H1 (cell line): ENCODE measurements at regions not wholly inside any gene's neighbourhood (a gene's known extent, or its start where the extent isn't known, plus 50 kb on each side); places are given as distances from the start of the nearest gene placed in this dataset.
"Not testable (repeated sequence)": the region's sequence is repeated elsewhere in the genome, so short reads cannot be mapped to it uniquely, and the experiment has no call there.

ENCODE experiments used
- CTCF ChIA-PET: fragments of 300-600 bp; sonication (Branson Sonifier 250); formaldehyde crosslinking; loops from one replicate; lab custom pipeline; 2021; ENCODE audit not compliant: partially characterized antibody; lab: Charles Lee
- POLR2A ChIA-PET: fragments of 300-600 bp; sonication (Branson Sonifier 250); formaldehyde crosslinking; loops from one replicate; lab custom pipeline; 2021; ENCODE audit warnings: inconsistent platforms; ENCODE audit not compliant: partially characterized antibody; lab: Charles Lee
- DNase-seq, 2 experiments: peaks; one replicate each; pipeline versions ENCODE4 v3.0.0 to v3.0.0-alpha.2; 2010 to 2022; ENCODE audit warnings: low spot score in 2 of 2, low read depth in 1 of 2, mixed read lengths in 1 of 2
- FAIRE-seq: peaks from 2 replicates; lab custom pipeline; 2011; peaks lifted over from hg19 to GRCh38; lab: Jason Lieb, UNC
- H2AFZ ChIP-seq: 2 replicates; pipeline ENCODE4 v1.8.1; 2012; ENCODE audit warnings: low read length, inconsistent platforms
- H2AK5ac ChIP-seq: 2 replicates; pipeline ENCODE4 v1.6.1; 2013; ENCODE audit warnings: low read depth, low read length
- H2BK120ac ChIP-seq: replicated peaks from 2 replicates; pipeline ENCODE3; 2013; ENCODE audit warnings: low read depth, low read length, inconsistent platforms
- H2BK12ac ChIP-seq: 2 replicates; pipeline ENCODE4 v1.6.1; 2013; ENCODE audit warnings: low read depth, low read length
- H2BK15ac ChIP-seq: 2 replicates; pipeline ENCODE4 v1.6.1; 2013; ENCODE audit warnings: low read length
- H2BK20ac ChIP-seq: 2 replicates; pipeline ENCODE4 v1.6.1; 2013; ENCODE audit warnings: low read length
- H2BK5ac ChIP-seq: 2 replicates; pipeline ENCODE4 v1.6.1; 2013; ENCODE audit warnings: low read depth, low read length
- H3K14ac ChIP-seq: 2 replicates; pipeline ENCODE4 v1.6.1; 2013; ENCODE audit warnings: inconsistent platforms; ENCODE audit not compliant: insufficient read length
- H3K18ac ChIP-seq: 2 replicates; pipeline ENCODE4 v1.6.1; 2013; ENCODE audit warnings: low read length; ENCODE audit errors: extremely low read depth
- H3K23ac ChIP-seq: 2 replicates; pipeline ENCODE4 v1.6.1; 2013; ENCODE audit warnings: inconsistent platforms; ENCODE audit not compliant: insufficient read length
- H3K23me2 ChIP-seq: 2 replicates; pipeline ENCODE4 v1.6.1; 2013; ENCODE audit warnings: low read depth, low read length
- H3K27ac ChIP-seq: 2 replicates; pipeline ENCODE4 v1.6.1; 2011; ENCODE audit warnings: low read depth, low read length, inconsistent platforms
- H3K27me3 ChIP-seq, 4 experiments: replicated peaks in 1 of 4; 1 replicate in 1 of 4; 2 replicates in 3 of 4; pipeline versions ENCODE4 v1.6.1 to v1.8.1; 2011 to 2013; ENCODE audit warnings: low read length in 3 of 4, mild to moderate bottlenecking in 3 of 4, inconsistent platforms in 2 of 4, mixed read lengths in 2 of 4, moderate library complexity in 1 of 4; ENCODE audit not compliant: control insufficient read depth in 3 of 4, insufficient read depth in 3 of 4; ENCODE audit errors: extremely low read depth in 1 of 4
- H3K36me3 ChIP-seq, 4 experiments: 2 replicates each; pipeline versions ENCODE4 v1.6.1 to v1.8.1; 2011 to 2013; ENCODE audit warnings: mild to moderate bottlenecking in 4 of 4, low read length in 3 of 4, moderate library complexity in 2 of 4, control low read depth in 1 of 4, inconsistent platforms in 1 of 4; ENCODE audit not compliant: insufficient read depth in 4 of 4, control insufficient read depth in 2 of 4
- H3K4ac ChIP-seq: replicated peaks from 2 replicates; pipeline ENCODE3; 2013; ENCODE audit warnings: low read length, low read depth, mixed read lengths, inconsistent platforms; ENCODE audit not compliant: insufficient read length
- H3K4me1 ChIP-seq, 4 experiments: replicated peaks in 1 of 4; 1 replicate in 1 of 4; 2 replicates in 3 of 4; pipeline versions ENCODE4 v1.6.1 to v1.8.1; 2011 to 2013; ENCODE audit warnings: low read length in 3 of 4, inconsistent platforms in 2 of 4, mixed read lengths in 1 of 4; ENCODE audit not compliant: insufficient read depth in 4 of 4, control insufficient read depth in 3 of 4
- H3K4me2 ChIP-seq, 2 experiments: 2 replicates each; pipeline versions ENCODE4 v1.6.1 to v1.8.1; 2011 to 2013; ENCODE audit warnings: low read depth in 2 of 2, low read length in 2 of 2, control low read depth in 1 of 2, inconsistent platforms in 1 of 2, mild to moderate bottlenecking in 1 of 2; ENCODE audit not compliant: insufficient read depth in 1 of 2
- H3K4me3 ChIP-seq, 4 experiments: fragments of 200-600, 300-600 bp in 1 of 4; sonication (generic), shearing (Covaris generic), sonication (Bioruptor Twin) in 1 of 4; 2 replicates each; pipeline versions ENCODE4 v1.5.1 to v1.8.1; 2011 to 2016; ENCODE audit warnings: low read length in 4 of 4, low read depth in 3 of 4, control low read depth in 2 of 4, inconsistent platforms in 2 of 4, mild to moderate bottlenecking in 2 of 4, mixed read lengths in 1 of 4, moderate library complexity in 1 of 4; ENCODE audit not compliant: insufficient read depth in 2 of 4; ENCODE audit errors: extremely low read depth in 1 of 4
- H3K56ac ChIP-seq: replicated peaks from 2 replicates; pipeline ENCODE3; 2013; ENCODE audit warnings: low read depth, mild to moderate bottlenecking, mixed read lengths, low read length, inconsistent platforms; ENCODE audit not compliant: insufficient read length
- H3K79me1 ChIP-seq: 2 replicates; pipeline ENCODE4 v1.6.1; 2013; ENCODE audit warnings: low read depth, low read length, control low read depth
- H3K79me2 ChIP-seq, 2 experiments: 2 replicates each; pipeline versions ENCODE4 v1.6.1 to v1.8.1; 2012 to 2013; ENCODE audit warnings: low read length in 2 of 2, mild to moderate bottlenecking in 2 of 2, inconsistent platforms in 1 of 2; ENCODE audit not compliant: insufficient read depth in 2 of 2, control insufficient read depth in 1 of 2
- H3K9ac ChIP-seq, 4 experiments: replicated peaks in 1 of 4; 1 replicate in 1 of 4; 2 replicates in 3 of 4; pipeline versions ENCODE4 v1.6.1 to v1.8.1; 2011 to 2013; ENCODE audit warnings: low read depth in 3 of 4, low read length in 3 of 4, control low read depth in 2 of 4, mild to moderate bottlenecking in 2 of 4, moderate library complexity in 2 of 4, inconsistent platforms in 1 of 4; ENCODE audit errors: extremely low read depth in 1 of 4
- H3K9me3 ChIP-seq, 2 experiments: 2 replicates each; pipeline versions ENCODE4 v1.6.1 to v1.8.1; 2012 to 2013; ENCODE audit warnings: mild to moderate bottlenecking in 2 of 2, moderate library complexity in 2 of 2, control low read depth in 1 of 2, inconsistent platforms in 1 of 2, low read depth in 1 of 2, low read length in 1 of 2, mixed read lengths in 1 of 2; ENCODE audit not compliant: insufficient read depth in 2 of 2
- H4K20me1 ChIP-seq, 2 experiments: replicated peaks in 1 of 2; 2 replicates each; pipeline versions ENCODE3 to v1.8.1; 2011 to 2013; ENCODE audit warnings: inconsistent platforms in 2 of 2, low read length in 2 of 2, mild to moderate bottlenecking in 1 of 2; ENCODE audit not compliant: insufficient read depth in 2 of 2, control insufficient read depth in 1 of 2
- H4K5ac ChIP-seq: 2 replicates; pipeline ENCODE4 v1.6.1; 2013; ENCODE audit warnings: low read length, low read depth, mixed read lengths, inconsistent platforms; ENCODE audit not compliant: insufficient read length
- H4K8ac ChIP-seq: 2 replicates; pipeline ENCODE4 v1.8.0; 2013; ENCODE audit warnings: mild to moderate bottlenecking, moderate library complexity, low read length, inconsistent platforms; ENCODE audit not compliant: insufficient read depth; ENCODE audit errors: extremely low read depth
- H4K91ac ChIP-seq: replicated peaks from 2 replicates; pipeline ENCODE3; 2013; ENCODE audit warnings: low read length, mixed read lengths, inconsistent platforms; ENCODE audit not compliant: insufficient read length
- WGBS, 2 experiments: shearing (Covaris generic) in 1 of 2; methylation state at CpG; one replicate each; pipeline versions ENCODE4 v1.1.6 to v1.1.7; 2013 to 2015; ENCODE audit warnings: low lambda C conversion rate in 2 of 2, mixed read lengths in 2 of 2, inconsistent platforms in 1 of 2, low coverage in 1 of 2, missing lambda C conversion rate in 1 of 2; ENCODE audit not compliant: insufficient replicate concordance in 2 of 2, insufficient coverage in 1 of 2, insufficient read length in 1 of 2; ENCODE audit errors: extremely low coverage in 1 of 2, missing lambda C conversion rate in 1 of 2; 5-methylcytosine and 5-hydroxymethylcytosine counted together

GRCh38 chr1:76740956-76741355 lies 126.3 kb upstream of the ST6GALNAC5 start:
- H3K9me3 ChIP-seq, H2AK5ac ChIP-seq, FAIRE-seq, H3K4me3 ChIP-seq, H3K56ac ChIP-seq, H3K4ac ChIP-seq, POLR2A ChIA-PET, H3K23me2 ChIP-seq, H2BK15ac ChIP-seq, H3K79me1 ChIP-seq, H3K18ac ChIP-seq, H2AFZ ChIP-seq, H3K27me3 ChIP-seq, H4K20me1 ChIP-seq, H3K4me1 ChIP-seq, H2BK20ac ChIP-seq, H3K9ac ChIP-seq, H4K5ac ChIP-seq, H3K27ac ChIP-seq, H2BK120ac ChIP-seq, H2BK12ac ChIP-seq, H3K36me3 ChIP-seq, H3K23ac ChIP-seq, H3K79me2 ChIP-seq, H3K4me2 ChIP-seq, DNase-seq, H4K8ac ChIP-seq, H2BK5ac ChIP-seq, H4K91ac ChIP-seq, H3K14ac ChIP-seq: not testable (repeated sequence)
- WGBS, 2 experiments: 91% methylated on average over 8 of the region's 8 CpGs; no CpG with 5 or more reads in 1 of the 2 experiments
- CTCF ChIA-PET: interaction anchor here (1.0 to 1.5 kb wide), 2 partner anchors 38 to 394 kb away, joined by 3 to 5 read pairs; no protein-coding TSS in a partner anchor
